H54 (cell line): ENCODE measurements at regions not wholly inside any gene's neighbourhood (a gene's known extent, or its start where the extent isn't known, plus 50 kb on each side); places are given as distances from the start of the nearest gene placed in this dataset.
"Not testable (repeated sequence)": the region's sequence is repeated elsewhere in the genome, so short reads cannot be mapped to it uniquely, and the experiment has no call there.

ENCODE experiments used
- DNase-seq: peaks from one replicate; pipeline ENCODE4 v3.0.0; 2011; ENCODE audit warnings: low spot score, mixed read lengths; ENCODE audit not compliant: insufficient read length
- FAIRE-seq: peaks from 3 replicates; lab custom pipeline; 2011; peaks lifted over from hg19 to GRCh38; lab: Jason Lieb, UNC
- POLR2A ChIP-seq: IDR thresholded peaks from 2 replicates; pipeline ENCODE4 v1.6.1; 2011; ENCODE audit warnings: low read depth, mild to moderate bottlenecking, low read length

DNA sequence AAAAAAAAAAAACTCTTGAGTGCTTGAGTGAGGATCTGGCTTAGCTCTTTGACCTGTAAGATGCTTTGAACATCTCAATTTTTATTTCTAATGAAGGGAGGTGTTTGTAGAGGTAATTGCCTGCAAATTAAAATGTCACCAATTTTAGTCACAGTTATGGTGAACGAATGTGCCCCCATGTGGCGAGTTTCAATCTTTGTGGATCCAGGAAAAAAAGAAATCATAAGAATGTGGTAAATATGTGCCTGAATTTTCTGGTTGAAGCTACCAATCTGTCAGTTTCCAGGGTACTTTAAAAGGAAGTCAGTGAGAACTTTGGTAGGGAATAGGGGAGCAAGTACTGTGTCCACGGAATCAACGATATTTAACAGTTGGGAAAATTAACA is 1772.4 kb upstream of the CDH9 start:
- DNase-seq = no peak
- no peak for FAIRE-seq
- TF ChIP-seq POLR2A = no peak

DNA sequence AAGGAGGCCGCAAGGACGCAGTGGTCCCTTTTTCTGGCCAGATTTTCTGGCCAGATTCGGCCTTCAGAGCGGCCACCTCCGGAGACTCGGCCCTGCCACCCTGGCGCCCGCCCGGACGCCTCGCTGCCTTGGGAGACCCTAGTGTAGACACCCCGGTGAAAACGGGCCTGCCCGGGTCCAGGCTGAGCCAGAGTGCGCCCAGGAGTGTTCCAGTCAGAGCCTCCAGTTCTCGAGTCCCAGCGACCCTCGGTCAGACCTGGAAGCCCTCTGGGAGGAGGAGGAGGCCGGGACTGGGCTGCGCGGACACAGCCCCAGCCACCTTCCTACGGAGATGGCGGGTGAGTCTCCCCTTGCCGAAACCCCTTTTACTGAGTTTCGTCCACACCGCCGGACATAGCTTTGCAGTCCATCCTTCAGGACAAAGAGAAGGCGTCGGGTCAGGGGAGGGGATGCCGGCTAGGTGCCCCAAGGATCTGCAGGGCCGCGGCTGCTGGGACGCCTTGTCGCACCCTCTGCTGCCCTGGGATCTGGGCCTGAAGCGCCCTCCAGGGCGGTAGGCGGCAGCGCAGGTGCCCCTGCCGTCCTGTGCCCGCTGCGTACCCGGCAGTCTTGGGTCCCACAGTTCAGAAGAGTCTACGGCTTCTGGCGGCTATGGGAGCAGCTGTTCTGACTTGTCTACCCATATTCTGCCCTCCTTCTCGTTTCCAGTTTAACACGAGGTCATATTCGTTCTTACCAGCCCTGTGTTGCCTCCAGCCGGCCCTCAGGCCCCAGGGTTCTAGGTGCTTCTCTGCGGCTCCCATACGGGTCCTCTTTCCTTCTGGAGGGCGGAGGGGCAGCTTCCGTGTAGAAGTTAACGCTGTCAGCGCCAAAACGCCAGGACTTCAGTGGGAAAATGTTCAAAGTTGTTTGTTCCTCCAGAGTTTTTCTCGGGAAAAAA is 1771.7 kb upstream of the CDH9 start:
- FAIRE-seq (no peak), DNase-seq (no peak)

DNA sequence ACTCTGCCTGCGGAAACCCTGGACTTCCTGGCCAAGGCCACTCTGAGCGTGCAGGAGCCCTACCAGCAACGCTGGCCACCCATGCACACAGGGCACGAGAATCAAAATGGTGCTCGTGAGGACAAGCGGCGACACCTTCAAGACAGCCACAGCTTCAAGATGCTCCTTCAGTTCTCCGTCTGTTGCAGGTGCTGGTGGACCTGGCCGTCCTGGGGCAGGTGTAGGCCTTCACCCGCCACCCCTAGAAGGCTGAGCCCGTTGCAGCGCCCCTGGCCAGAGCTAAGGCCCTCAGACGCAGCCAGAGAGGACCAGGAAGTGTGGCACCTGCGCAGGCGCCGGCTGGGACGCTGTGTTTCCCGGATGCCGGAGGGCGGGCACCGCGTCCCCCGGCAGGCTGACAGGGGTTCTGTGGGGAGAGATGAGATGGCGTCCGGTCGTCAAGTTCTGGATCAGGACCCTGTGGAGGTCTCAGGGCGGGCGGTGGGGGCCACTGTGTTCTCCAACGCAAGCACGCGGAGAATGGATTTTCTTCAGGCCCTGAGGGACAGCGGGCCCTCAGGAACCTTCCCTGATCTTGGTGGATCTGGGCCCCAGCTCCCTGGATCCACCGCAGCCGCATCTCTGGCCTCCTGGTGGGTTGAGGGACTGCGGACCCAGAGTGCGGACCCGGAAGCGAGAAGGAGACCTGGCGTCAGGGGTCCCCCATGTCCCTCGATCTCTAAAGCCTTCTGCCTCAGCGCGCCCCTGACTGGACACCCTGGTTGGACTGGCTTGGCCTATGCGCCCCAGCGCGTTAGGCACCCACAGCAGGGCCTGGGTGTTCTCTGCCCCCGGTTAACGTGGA is 1770.8 kb upstream of the CDH9 start:
- DNase-seq = no peak
- TF ChIP-seq POLR2A = no peak
- no peak for FAIRE-seq

More for the DNA sequence above, 1771.7 kb upstream of the CDH9 start:
- TF ChIP-seq POLR2A = no peak

DNA sequence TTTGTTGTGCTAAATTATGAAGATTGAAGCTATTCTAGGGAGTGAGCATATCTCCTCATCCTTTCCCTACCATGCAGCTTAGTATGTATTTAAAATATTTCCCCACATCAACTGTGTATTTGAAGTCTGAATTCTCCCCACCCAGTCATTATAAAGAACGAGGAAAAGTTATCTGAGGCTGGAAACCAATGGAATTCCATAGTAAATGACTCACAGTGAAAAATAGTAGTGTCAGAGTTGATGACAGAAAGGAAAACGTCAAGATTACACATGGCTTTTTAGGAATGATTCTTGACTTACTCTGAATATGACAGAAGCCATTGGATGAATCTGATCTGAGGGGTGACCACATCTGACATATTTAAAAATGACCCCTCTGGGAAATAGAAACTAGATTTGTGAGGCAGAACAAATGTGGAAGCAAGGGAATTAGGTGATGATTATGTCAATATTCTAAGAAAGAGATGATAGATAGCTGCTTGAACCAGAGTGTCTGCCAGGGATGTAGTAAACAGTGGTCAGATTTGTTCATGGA is 1768.9 kb upstream of the CDH9 start:
- DNase-seq (peak; percentile 8), FAIRE-seq (peak; percentile 52)
- no peak for TF ChIP-seq POLR2A

DNA sequence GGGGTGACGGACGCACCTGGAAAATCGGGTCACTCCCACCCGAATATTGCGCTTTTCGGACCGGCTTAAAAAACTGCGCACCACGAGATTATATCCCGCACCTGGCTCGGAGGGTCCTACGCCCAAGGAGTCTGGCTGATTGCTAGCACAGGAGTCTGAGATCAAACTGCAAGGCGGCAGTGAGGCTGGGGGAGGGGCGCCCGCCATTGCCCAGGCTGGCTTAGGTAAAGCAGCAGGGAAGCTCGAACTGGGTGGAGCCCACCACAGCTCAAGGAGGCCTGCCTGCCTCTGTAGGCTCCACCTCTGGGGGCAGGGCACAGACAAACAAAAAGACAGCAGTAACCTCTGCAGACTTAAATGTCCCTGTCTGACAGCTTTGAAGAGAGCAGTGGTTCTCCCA is 1760.6 kb upstream of the CDH9 start:
- DNase-seq, FAIRE-seq: not testable (repeated sequence)

DNA sequence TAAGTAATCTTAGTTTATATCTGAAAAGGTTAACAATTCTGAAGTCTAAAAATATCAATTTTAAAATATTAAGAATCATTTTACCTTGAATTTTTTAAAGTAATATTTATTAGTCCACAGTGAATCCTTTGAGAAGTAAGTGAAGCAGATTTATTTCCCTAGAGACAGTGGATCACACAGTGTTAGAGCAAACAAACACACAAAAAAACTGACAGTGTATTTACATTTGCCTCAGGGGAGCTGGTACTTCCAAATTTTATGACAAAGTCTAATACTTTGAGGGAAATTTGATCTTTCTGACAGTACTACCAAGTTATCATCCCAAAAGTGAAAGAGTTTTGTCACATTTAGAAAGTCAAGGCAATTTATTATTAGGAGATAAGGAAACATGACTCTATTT is 1750.6 kb upstream of the CDH9 start:
- FAIRE-seq (no peak), DNase-seq (no peak)
- TF ChIP-seq POLR2A = no peak

DNA sequence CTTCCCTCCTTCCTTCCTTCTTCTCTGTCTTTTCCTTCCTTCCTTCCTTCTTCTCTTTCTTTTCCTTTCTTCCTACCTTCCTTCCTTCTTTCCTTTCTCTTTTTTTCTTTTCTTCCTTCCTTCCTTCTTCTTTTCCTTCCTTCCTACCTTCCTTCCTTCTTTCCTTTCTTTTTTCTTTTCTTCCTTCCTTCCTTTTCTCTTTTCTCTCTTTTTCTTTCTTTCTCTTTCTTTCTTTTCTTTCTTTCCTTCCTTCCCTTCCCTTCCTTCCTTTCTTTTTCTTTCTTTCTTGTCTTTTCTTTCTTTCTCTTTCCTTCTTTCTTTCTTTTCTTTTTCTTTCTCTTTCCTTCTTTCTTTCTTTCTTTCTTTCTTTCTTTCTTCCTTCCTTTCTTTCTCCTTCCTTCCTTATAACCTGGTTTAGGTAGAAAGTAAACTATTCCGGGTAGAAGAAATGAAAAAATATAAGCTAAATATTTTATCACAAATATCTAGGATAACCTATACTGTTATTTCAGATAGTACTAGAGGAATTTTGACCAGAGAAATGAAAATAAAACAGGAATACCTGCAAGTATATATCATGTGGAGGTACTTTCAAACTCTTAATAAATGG is 1741.8 kb upstream of the CDH9 start:
- FAIRE-seq (no peak), DNase-seq (no peak)
- TF ChIP-seq POLR2A = no peak

DNA sequence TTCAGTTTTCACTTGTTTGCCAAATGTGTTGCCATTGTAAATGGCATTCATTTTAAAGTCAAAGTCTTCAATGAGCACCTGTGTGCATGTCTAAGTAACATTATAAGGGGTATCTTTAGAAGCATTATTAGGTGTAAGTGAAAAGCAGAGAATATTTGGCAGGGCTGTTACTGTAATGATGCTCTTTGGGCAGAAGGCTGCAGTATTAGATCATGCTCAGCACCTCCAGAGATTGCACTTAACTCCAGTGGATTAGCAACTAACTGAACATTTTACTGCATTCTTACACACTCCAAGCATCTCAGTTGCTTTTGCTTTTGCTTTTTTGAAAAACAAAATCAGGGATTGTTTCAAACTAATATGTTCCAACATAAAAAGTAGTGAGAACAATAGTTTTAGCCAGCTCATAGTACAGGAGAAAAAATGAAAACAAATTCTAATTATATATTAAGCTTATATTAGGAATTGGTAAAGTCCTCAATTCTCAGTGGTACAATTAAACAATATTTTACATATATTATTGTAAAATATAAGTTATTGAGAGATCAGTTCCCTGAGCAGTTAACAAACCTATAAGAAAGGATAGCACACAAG is 1740.9 kb upstream of the CDH9 start:
- DNase-seq (no peak), FAIRE-seq (peak; percentile 77)

DNA sequence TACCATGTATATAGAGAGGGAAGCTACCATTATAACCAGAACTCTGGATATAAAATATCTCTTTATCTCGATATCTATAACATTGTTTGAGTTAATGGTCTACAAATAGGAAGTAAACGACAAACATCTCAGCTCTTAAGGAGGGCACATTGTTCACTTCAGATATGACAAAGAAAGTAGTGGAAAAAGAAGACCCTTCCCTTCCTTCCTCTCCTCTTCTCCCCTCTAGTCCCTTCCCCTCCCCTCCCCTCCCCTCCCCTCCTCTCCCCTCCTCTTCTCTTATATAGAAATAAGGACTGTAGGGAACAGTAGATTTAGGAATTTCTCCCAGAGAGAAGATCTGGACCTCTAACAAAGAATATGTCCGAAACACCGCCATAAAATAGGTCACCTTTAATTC is 1731.9 kb upstream of the CDH9 start:
- FAIRE-seq (no peak), DNase-seq (no peak)
- TF ChIP-seq POLR2A = no peak

More for the DNA sequence above, 1740.9 kb upstream of the CDH9 start:
- no peak for TF ChIP-seq POLR2A

DNA sequence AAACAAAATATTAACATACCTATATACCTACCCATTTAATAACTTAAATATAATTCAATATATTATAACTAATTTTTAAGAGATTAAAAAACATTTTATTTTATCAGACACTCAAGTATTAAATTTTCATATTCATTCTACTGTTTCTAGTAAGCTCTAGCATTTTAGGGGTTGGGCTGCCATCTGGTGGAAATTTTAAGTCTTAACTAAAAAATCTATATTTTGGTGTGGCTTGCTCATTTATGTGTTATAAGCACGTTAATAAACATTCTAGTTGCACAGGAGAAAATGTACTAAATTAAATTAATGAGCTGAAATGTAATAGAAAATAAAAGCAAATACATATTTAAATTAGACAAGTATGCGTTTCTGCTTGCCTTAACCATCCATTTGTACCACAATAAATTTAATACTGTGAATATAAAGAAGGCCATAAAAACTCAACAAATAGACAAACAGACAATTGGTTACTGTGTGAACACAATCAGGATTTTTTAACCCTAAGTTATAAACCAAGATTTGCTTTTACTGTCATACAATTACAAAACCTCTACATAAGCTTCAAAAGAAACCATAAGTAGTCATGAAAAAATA is 1728.3 kb upstream of the CDH9 start:
- no peak for FAIRE-seq
- no peak for TF ChIP-seq POLR2A
- DNase-seq = no peak

DNA sequence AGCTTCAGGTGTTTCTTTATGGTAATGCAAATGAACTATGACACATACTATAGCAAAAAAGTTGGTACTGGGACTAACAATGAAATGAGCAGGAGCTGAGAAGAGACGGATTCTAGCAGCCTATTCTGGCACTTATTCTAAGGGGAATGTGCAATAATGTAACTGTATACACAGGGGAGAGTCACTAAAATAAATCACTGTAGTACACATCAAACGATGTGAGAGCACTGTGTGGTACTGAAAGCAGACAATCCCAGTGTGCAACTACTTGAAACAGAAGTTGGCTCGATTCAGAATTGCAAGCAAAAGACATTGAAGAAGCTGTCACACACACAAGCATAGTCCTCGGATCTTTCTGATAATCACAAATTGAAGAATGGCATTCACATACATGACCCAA is 1713.0 kb upstream of the CDH9 start:
- no peak for DNase-seq
- TF ChIP-seq POLR2A = no peak
- no peak for FAIRE-seq

DNA sequence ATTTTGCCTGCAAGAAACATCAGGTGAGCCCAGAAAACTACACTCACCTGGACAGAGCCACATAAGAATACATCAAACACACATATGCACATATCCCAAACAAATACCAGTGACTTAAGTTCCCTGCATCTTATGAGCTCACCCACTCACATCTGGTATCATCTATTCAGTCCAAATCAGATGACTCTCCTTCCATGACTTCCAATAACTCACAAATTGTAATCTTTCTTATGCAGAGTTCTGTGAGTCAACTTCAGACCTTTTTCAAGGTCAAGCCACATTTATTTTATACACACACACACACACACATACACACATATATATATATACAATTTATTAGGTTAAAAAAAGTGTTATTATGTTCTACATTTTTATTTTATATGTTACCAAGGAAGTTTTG is 1711.9 kb upstream of the CDH9 start:
- DNase-seq (no peak), FAIRE-seq (no peak)
- no peak for TF ChIP-seq POLR2A

DNA sequence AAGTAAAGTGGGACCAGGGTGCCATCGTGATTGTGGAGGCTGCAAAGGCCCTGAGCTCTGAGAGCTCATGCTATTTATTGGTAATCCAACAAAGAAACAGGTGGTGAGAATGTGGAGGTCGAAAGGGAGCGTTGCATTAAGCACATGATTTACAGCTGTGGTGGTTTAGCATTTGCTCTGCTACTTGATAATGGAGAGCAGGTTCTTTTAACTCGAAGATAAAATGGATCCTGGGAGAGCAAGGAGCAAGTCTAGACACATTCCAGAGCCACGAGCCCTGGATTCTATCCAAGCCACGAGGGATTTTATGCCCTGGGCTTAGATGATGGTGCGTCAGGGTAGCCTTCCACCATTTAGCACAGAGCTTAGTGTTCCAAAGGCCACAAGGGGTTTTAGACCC is 1710.1 kb upstream of the CDH9 start:
- FAIRE-seq (no peak), DNase-seq (no peak)
- no peak for TF ChIP-seq POLR2A

DNA sequence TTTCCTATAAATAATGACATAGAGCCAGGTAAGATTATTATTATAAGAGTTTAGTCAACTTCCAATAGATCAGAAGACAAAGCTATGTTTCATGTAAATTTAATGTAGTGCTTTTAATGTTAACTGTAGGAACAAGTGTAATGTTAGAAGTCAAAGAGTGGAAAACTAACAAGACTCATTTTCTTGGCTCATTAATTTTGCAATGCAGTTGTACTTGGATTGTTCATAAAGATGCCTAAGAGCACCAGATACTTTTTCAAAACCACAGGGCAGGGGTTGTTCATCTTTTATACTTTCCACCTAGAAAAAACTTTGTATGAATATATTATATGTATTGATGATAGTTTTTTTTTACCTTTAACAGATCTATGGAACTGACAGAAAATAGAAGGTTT is 1705.3 kb upstream of the CDH9 start:
- no peak for TF ChIP-seq POLR2A
- FAIRE-seq (peak; percentile 50), DNase-seq (no peak)
